Spinal cord (tissue), 9 donors: ENCODE measurements at regions not wholly inside any gene's neighbourhood (a gene's known extent, or its start where the extent isn't known, plus 50 kb on each side); places are given as distances from the start of the nearest gene placed in this dataset.

Experiments used
- DNase-seq, 6 donors: peaks; one replicate each; pipeline versions ENCODE4 v3.0.0 to v3.0.0-alpha.2; 2013 to 2015; ENCODE audit warnings: low spot score in 6 of 6, low read depth in 4 of 6
- H3K27ac ChIP-seq: one replicate; pipeline ENCODE4 v1.5.1; 2013; ENCODE audit warnings: low read depth, low read length, control low read depth
- H3K27me3 ChIP-seq: one replicate; pipeline ENCODE4 v1.6.1; 2013; ENCODE audit warnings: low read length; ENCODE audit not compliant: control insufficient read depth, insufficient read depth
- H3K36me3 ChIP-seq: one replicate; pipeline ENCODE4 v1.6.1; 2013; ENCODE audit warnings: low read length; ENCODE audit not compliant: control insufficient read depth, insufficient read depth
- H3K4me1 ChIP-seq: one replicate; pipeline ENCODE4 v1.6.1; 2013; ENCODE audit warnings: low read length; ENCODE audit not compliant: control insufficient read depth, insufficient read depth
- H3K4me3 ChIP-seq: one replicate; pipeline ENCODE4 v1.5.1; 2013; ENCODE audit warnings: low read depth, low read length, control low read depth
- H3K9me3 ChIP-seq: one replicate; pipeline ENCODE4 v1.6.1; 2013; ENCODE audit warnings: low read length; ENCODE audit not compliant: control insufficient read depth, insufficient read depth
- WGBS: methylation state at CpG from one replicate; pipeline ENCODE4 v1.1.5; 2013; ENCODE audit warnings: missing lambda C conversion rate; ENCODE audit not compliant: insufficient coverage; 5-methylcytosine and 5-hydroxymethylcytosine counted together
- donor health status: healthy.

DNA sequence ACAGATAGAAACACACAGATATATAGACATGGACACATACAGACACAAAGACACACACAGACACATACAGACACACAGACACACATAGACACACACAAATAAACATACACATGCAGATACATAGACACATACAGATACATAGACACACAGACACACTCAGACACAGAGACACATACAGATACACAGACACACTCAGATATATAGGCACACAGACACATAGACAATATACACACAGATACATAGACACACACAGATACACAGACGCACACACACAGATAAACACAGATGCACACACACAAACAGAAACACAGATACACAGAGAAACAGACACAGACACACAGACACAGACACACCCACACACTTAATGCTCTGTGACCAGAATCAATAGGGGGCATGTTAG, 156.8 kb downstream of the IRX2 start:
- Histone ChIP-seq H3K9me3 (no peaks in the 10 kb centered on the region), H3K4me1 (no peaks in the 10 kb centered on the region), H3K4me3 (no peak overlapping the region), H3K36me3 (no peaks in the 10 kb centered on the region), H3K27ac (no peak overlapping the region), H3K27me3 (no peaks in the 10 kb centered on the region)
- 80% methylated on average over 1 of the region's 1 CpG for WGBS
- no peak for DNase-seq

DNA sequence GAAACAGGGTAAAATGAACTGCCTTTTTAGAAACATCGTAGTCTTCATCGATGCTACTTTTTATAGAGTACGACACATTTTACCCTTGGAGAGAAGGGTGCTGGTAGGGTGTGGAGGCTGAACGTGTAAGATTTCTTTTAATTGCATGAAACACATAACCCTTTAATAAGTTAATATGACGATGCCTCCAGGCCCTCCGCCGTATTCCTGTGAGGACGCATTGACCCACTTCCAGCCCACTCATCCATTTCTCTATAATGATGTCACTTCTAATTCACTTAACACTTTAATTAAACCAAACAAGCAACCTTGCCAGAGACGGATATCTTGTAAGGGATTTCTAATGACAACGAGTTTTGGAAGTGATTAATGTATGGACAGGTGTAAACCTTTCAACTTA, 158.7 kb downstream of the IRX2 start:
- Histone ChIP-seq H3K36me3 (no peaks in the 10 kb centered on the region), H3K9me3 (no peaks in the 10 kb centered on the region), H3K27ac (no peak overlapping the region), H3K4me1 (no peaks in the 10 kb centered on the region), H3K27me3 (no peaks in the 10 kb centered on the region), H3K4me3 (no peak overlapping the region)
- no peak for DNase-seq
- no CpG with 5 or more reads among the region's 10 CpGs for WGBS

- H3K9me3 ChIP-seq: no peaks in the 10 kb centered on the region
- no peaks in the 10 kb centered on the region for H3K27me3 ChIP-seq
- 63% methylated on average over 19 of the region's 19 CpGs for WGBS
- H3K36me3 ChIP-seq: no peaks in the 10 kb centered on the region
- no peak overlapping the region for H3K27ac ChIP-seq
- H3K4me1 ChIP-seq: no peaks in the 10 kb centered on the region
- H3K4me3 ChIP-seq: no peak overlapping the region
- no peak for DNase-seq
Observed at GRCh38 chr5:2591777-2592453, 159.6 kb downstream of the IRX2 start.

DNA sequence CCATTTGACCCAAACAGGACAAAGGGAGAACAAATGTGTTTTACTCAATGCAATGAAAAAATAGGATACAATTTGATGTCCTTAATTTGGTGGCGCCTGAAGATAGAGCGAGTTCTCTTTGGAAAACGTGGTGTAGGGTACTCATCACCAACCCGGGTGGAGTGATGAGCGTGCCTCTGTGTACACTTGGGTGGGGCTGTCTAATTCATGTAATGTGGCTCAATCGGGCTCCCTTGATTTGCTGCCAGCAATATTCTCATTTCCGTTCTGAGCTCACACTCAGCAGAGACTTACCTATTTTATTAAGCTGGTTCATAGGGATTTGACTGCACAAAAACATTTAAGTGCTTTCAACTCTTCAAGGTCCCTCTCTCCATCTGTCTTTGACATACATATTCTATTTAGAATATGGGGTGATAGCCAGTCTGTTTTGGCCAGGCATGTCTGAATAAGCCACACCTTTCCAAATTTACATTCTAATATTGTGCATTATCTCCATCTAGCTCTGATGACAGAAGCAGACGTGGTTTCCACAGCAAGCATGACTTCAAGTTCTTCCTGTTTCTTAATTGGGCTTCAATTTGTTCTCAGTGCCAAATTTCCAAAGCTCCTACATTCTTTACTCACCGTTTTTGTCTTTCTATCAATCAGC, 162.5 kb downstream of the IRX2 start:
- Histone ChIP-seq H3K36me3 (no peaks in the 10 kb centered on the region), H3K27ac (no peak overlapping the region), H3K27me3 (no peaks in the 10 kb centered on the region), H3K9me3 (no peaks in the 10 kb centered on the region), H3K4me3 (no peak overlapping the region), H3K4me1 (no peaks in the 10 kb centered on the region)
- DNase-seq: no peak
- WGBS: 62% methylated on average over 4 of the region's 9 CpGs

GRCh38 chr5:2587189-2588031, 164.1 kb downstream of the IRX2 start:
- H3K9me3 ChIP-seq: no peaks in the 10 kb centered on the region
- no peaks in the 10 kb centered on the region for H3K36me3 ChIP-seq
- no peak overlapping the region for H3K27ac ChIP-seq
- no peaks in the 10 kb centered on the region for H3K27me3 ChIP-seq
- no peaks in the 10 kb centered on the region for H3K4me1 ChIP-seq
- no peak overlapping the region for H3K4me3 ChIP-seq
- WGBS: 95% methylated on average over 10 of the region's 15 CpGs
- no peak for DNase-seq

- H3K4me3 ChIP-seq: no peak overlapping the region
- H3K27me3 ChIP-seq: no peaks in the 10 kb centered on the region
- H3K27ac ChIP-seq: no peak overlapping the region
- 92% methylated on average over 5 of the region's 9 CpGs for WGBS
- no peak for DNase-seq
- no peaks in the 10 kb centered on the region for H3K4me1 ChIP-seq
- H3K36me3 ChIP-seq: no peaks in the 10 kb centered on the region
- no peaks in the 10 kb centered on the region for H3K9me3 ChIP-seq
Observed at GRCh38 chr5:2586016-2586715, 165.3 kb downstream of the IRX2 start.

- 94% methylated on average over 3 of the region's 3 CpGs for WGBS
Observed at GRCh38 chr5:2584579-2585269, 166.8 kb downstream of the IRX2 start.

DNA sequence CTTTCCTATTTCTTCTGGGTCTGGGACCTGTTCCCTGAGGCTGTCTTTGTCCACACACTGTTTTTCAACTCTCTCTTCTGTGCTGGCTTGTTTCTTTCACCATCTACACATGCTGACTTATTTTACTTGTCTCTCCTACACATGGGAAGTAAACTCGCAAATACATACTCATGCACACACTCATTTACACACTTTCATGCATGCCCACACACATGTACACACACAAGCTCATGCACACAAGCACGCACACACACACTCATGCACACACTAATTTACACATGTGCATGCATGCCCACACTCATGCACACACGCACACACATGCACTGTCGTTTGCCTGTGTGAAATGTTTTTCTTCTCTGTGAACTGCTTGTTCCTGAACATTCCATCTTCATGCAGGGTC, 169.0 kb downstream of the IRX2 start:
- Histone ChIP-seq H3K27ac (no peak overlapping the region), H3K4me3 (no peak overlapping the region), H3K27me3 (no peaks in the 10 kb centered on the region), H3K36me3 (no peaks in the 10 kb centered on the region), H3K9me3 (no peaks in the 10 kb centered on the region), H3K4me1 (no peaks in the 10 kb centered on the region)
- no peak for DNase-seq
- WGBS: 91% methylated on average over 4 of the region's 4 CpGs

More at GRCh38 chr5:2584579-2585269, 166.8 kb downstream of the IRX2 start:
- H3K27me3 ChIP-seq: no peaks in the 10 kb centered on the region
- H3K36me3 ChIP-seq: no peaks in the 10 kb centered on the region
- no peak for DNase-seq
- no peaks in the 10 kb centered on the region for H3K4me1 ChIP-seq
- H3K27ac ChIP-seq: no peak overlapping the region
- H3K9me3 ChIP-seq: no peaks in the 10 kb centered on the region
- H3K4me3 ChIP-seq: no peak overlapping the region

- Histone ChIP-seq H3K36me3 (no peaks in the 10 kb centered on the region), H3K4me3 (no peak overlapping the region), H3K27ac (no peak overlapping the region), H3K27me3 (peaks cover 2% of the 10 kb centered on the region), H3K4me1 (no peaks in the 10 kb centered on the region), H3K9me3 (no peaks in the 10 kb centered on the region)
- DNase-seq: no peak
- WGBS: 88% methylated on average over 7 of the region's 7 CpGs
Observed at GRCh38 chr5:2582106-2582505, 169.4 kb downstream of the IRX2 start.
